ENCODE measurements at regions not wholly inside any gene's neighbourhood (a gene's known extent, or its start where the extent isn't known, plus 50 kb on each side); places are given as distances from the start of the nearest gene placed in this dataset.

- peaks cover 2% of the 10 kb centered on the region for H3K9me3 ChIP-seq (ENCODE audit: low read depth, low read length)
- no peak for DNase-seq (ENCODE audit: insufficient read length, low spot score, missing footprints)
- H3K27me3 ChIP-seq (ENCODE audit: insufficient read depth, low read length), result no peaks in the 10 kb centered on the region
- no peak overlapping the region for H3K27ac ChIP-seq (ENCODE audit: low read depth, low read length)
- H3K36me3 ChIP-seq (ENCODE audit: insufficient read depth, low read length), result no peaks in the 10 kb centered on the region
- H4K20me1 ChIP-seq (ENCODE audit: insufficient read depth, low read length), result no peaks in the 10 kb centered on the region
- TF ChIP-seq CTCF (IDR thresholded peaks at IDR 0.05; ENCODE audit: extremely low read depth, low read depth, low read length), result no peak
- H3K79me2 ChIP-seq (ENCODE audit: insufficient read depth, low read length), result no peaks in the 10 kb centered on the region
- no peak overlapping the region for H3K4me3 ChIP-seq (ENCODE audit: insufficient read depth, low read length)
- no peak overlapping the region for H3K4me2 ChIP-seq (ENCODE audit: insufficient read depth, low read length)
- no peak overlapping the region for H2AFZ ChIP-seq (ENCODE audit: low read length)
- H3K4me1 ChIP-seq (ENCODE audit: insufficient read depth, low read length), result no peaks in the 10 kb centered on the region
Measured at GRCh38 chr19:31908496-31909225, 436.7 kb upstream of the ZNF507 start.

GRCh38 chr19:31910224-31910623 is 435.2 kb upstream of the ZNF507 start:
- no peaks in the 10 kb centered on the region for H3K36me3 ChIP-seq (ENCODE audit: insufficient read depth, low read length)
- no peak overlapping the region for H3K4me2 ChIP-seq (ENCODE audit: insufficient read depth, low read length)
- no peak overlapping the region for H3K4me3 ChIP-seq (ENCODE audit: insufficient read depth, low read length)
- no peaks in the 10 kb centered on the region for H3K9me3 ChIP-seq (ENCODE audit: low read depth, low read length)
- no peaks in the 10 kb centered on the region for H4K20me1 ChIP-seq (ENCODE audit: insufficient read depth, low read length)
- no peaks in the 10 kb centered on the region for H3K79me2 ChIP-seq (ENCODE audit: insufficient read depth, low read length)
- no peak overlapping the region for H2AFZ ChIP-seq (ENCODE audit: low read length)
- DNase-seq (ENCODE audit: insufficient read length, low spot score, missing footprints), result no peak
- H3K27ac ChIP-seq (ENCODE audit: low read depth, low read length), result no peak overlapping the region
- H3K4me1 ChIP-seq (ENCODE audit: insufficient read depth, low read length), result no peaks in the 10 kb centered on the region
- TF ChIP-seq CTCF (IDR thresholded peaks at IDR 0.05; ENCODE audit: extremely low read depth, low read depth, low read length), result no peak
- no peaks in the 10 kb centered on the region for H3K27me3 ChIP-seq (ENCODE audit: insufficient read depth, low read length)

GRCh38 chr19:31911577-31911976 is 433.8 kb upstream of the ZNF507 start:
- Histone ChIP-seq H3K36me3 (ENCODE audit: insufficient read depth, low read length) (no peaks in the 10 kb centered on the region), H3K4me1 (ENCODE audit: insufficient read depth, low read length) (no peaks in the 10 kb centered on the region), H3K27ac (ENCODE audit: low read depth, low read length) (no peak overlapping the region), H3K4me2 (ENCODE audit: insufficient read depth, low read length) (no peak overlapping the region), H3K4me3 (ENCODE audit: insufficient read depth, low read length) (no peak overlapping the region), H3K27me3 (ENCODE audit: insufficient read depth, low read length) (no peaks in the 10 kb centered on the region), H3K79me2 (ENCODE audit: insufficient read depth, low read length) (no peaks in the 10 kb centered on the region), H2AFZ (ENCODE audit: low read length) (no peak overlapping the region), H3K9me3 (ENCODE audit: low read depth, low read length) (no peaks in the 10 kb centered on the region), H4K20me1 (ENCODE audit: insufficient read depth, low read length) (no peaks in the 10 kb centered on the region)
- no peak for TF ChIP-seq CTCF (IDR thresholded peaks at IDR 0.05; ENCODE audit: extremely low read depth, low read depth, low read length)
- no peak for DNase-seq (ENCODE audit: insufficient read length, low spot score, missing footprints)

GRCh38 chr19:31913103-31913661 is 432.2 kb upstream of the ZNF507 start:
- no peak for TF ChIP-seq CTCF (IDR thresholded peaks at IDR 0.05; ENCODE audit: extremely low read depth, low read depth, low read length)
- Histone ChIP-seq H2AFZ (ENCODE audit: low read length) (no peak overlapping the region), H3K4me3 (ENCODE audit: insufficient read depth, low read length) (no peak overlapping the region), H4K20me1 (ENCODE audit: insufficient read depth, low read length) (no peaks in the 10 kb centered on the region), H3K9me3 (ENCODE audit: low read depth, low read length) (no peaks in the 10 kb centered on the region), H3K27ac (ENCODE audit: low read depth, low read length) (no peak overlapping the region), H3K36me3 (ENCODE audit: insufficient read depth, low read length) (no peaks in the 10 kb centered on the region), H3K4me1 (ENCODE audit: insufficient read depth, low read length) (no peaks in the 10 kb centered on the region), H3K79me2 (ENCODE audit: insufficient read depth, low read length) (no peaks in the 10 kb centered on the region), H3K27me3 (ENCODE audit: insufficient read depth, low read length) (no peaks in the 10 kb centered on the region), H3K4me2 (ENCODE audit: insufficient read depth, low read length) (no peak overlapping the region)
- no peak for DNase-seq (ENCODE audit: insufficient read length, low spot score, missing footprints)

Measured in osteoblast (primary cell).